Fibroblast of the aortic adventitia (primary cell): ENCODE measurements at regions not wholly inside any gene's neighbourhood (a gene's known extent, or its start where the extent isn't known, plus 50 kb on each side); places are given as distances from the start of the nearest gene placed in this dataset.

ENCODE experiments used
- DNase-seq: peaks from one replicate; pipeline ENCODE4 v3.0.0-alpha.2; 2010; ENCODE audit warnings: low read depth
- H3K4me3 ChIP-seq: 2 replicates; pipeline ENCODE4 v1.5.1; 2011; ENCODE audit warnings: low read depth, mild to moderate bottlenecking, control low read depth, low read length, moderate library complexity
- CTCF ChIP-seq: IDR thresholded peaks from 2 replicates; pipeline ENCODE4 v1.5.1; 2011; ENCODE audit warnings: mild to moderate bottlenecking, low read length, control low read depth, inconsistent platforms; ENCODE audit not compliant: insufficient read depth

GRCh38 chr13:50099473-50099872 lies 84.2 kb downstream of the KCNRG start:
- no peak for DNase-seq
- no peak for TF ChIP-seq CTCF
- H3K4me3 ChIP-seq: no peak overlapping the region

- TF ChIP-seq CTCF: no peak
- no peak overlapping the region for H3K4me3 ChIP-seq
- no peak for DNase-seq
Measured at GRCh38 chr13:50101590-50101989, 86.3 kb downstream of the KCNRG start.

- no peak for DNase-seq
- no peak overlapping the region for H3K4me3 ChIP-seq
- TF ChIP-seq CTCF: no peak
Measured at GRCh38 chr13:50104493-50104892, 89.2 kb downstream of the KCNRG start.

GRCh38 chr13:50106559-50106958 lies 91.3 kb downstream of the KCNRG start:
- no peak overlapping the region for H3K4me3 ChIP-seq
- no peak for DNase-seq
- no peak for TF ChIP-seq CTCF

GRCh38 chr13:50107205-50107604 lies 92.0 kb downstream of the KCNRG start:
- no peak for TF ChIP-seq CTCF
- no peak overlapping the region for H3K4me3 ChIP-seq
- no peak for DNase-seq

GRCh38 chr13:50114961-50115360 lies 99.7 kb downstream of the KCNRG start:
- no peak overlapping the region for H3K4me3 ChIP-seq
- TF ChIP-seq CTCF: no peak
- no peak for DNase-seq

- no peak for DNase-seq
- no peak overlapping the region for H3K4me3 ChIP-seq
- no peak for TF ChIP-seq CTCF
Measured at GRCh38 chr13:50115695-50116094, 100.5 kb downstream of the KCNRG start.
